HAP-1 (cell line): ENCODE measurements at regions not wholly inside any gene's neighbourhood (a gene's known extent, or its start where the extent isn't known, plus 50 kb on each side); places are given as distances from the start of the nearest gene placed in this dataset.
A peak's percentile ranks its signal among the peaks of the same experiment; 100 is the strongest.

Experiments
- DNase-seq, 2 experiments: peaks; one replicate each; pipeline ENCODE4 v3.0.0-alpha.2; 2016 to 2020; ENCODE audit warnings: low spot score in 2 of 2
- H3K27me3 ChIP-seq: fragments of 250-450 bp; sonication (Bioruptor Pico); 2 replicates; pipeline ENCODE4 v1.5.1; 2020; ENCODE audit warnings: low read depth, mild to moderate bottlenecking, moderate library complexity
- H3K36me3 ChIP-seq: fragments of 250-450 bp; sonication (Bioruptor Pico); replicated peaks from 2 replicates; pipeline ENCODE4 v1.5.1; 2020; ENCODE audit warnings: mild to moderate bottlenecking
- H3K4me1 ChIP-seq: fragments of 250-450 bp; sonication (Bioruptor Pico); 2 replicates; pipeline ENCODE4 v1.5.1; 2020; ENCODE audit warnings: mild to moderate bottlenecking
- H3K4me3 ChIP-seq: fragments of 250-450 bp; sonication (Bioruptor Pico); 2 replicates; pipeline ENCODE4 v1.5.1; 2020; ENCODE audit warnings: mild to moderate bottlenecking, moderate library complexity
- H3K9me3 ChIP-seq: fragments of 250-450 bp; sonication (Bioruptor Pico); 2 replicates; pipeline ENCODE4 v1.5.1; 2020; ENCODE audit warnings: mild to moderate bottlenecking, moderate library complexity
- in situ Hi-C: fragments of 300-500 bp; cut with MboI; formaldehyde crosslinking; loops from 3 replicates; pipeline ENCODE4 v1.14.3; 2020; ENCODE audit warnings: low sequenced_read_pairs, inconsistent platforms, mixed read lengths

DNA sequence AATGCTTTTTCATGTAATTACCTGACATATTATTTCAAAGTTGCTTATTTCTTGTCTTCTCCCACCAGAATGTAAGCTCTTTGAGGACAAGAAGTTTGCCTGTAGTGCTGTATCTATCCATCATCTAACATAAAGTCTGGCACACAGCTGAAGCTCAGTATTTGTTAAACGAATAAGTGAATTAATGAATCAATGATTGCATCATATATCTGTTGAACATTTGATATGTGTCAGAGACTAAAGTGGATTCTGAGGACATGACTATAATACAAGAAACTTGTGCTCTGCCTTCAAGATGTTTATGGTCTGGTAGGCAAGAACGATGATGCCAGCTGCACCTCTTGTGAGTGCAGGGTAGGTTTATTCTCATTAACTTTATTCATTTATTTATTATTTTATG lies 115.4 kb upstream of the SCAF11 start:
- Histone ChIP-seq H3K9me3 (no peaks in the 10 kb centered on the region), H3K27me3 (no peaks in the 10 kb centered on the region), H3K36me3 (no peaks in the 10 kb centered on the region), H3K4me3 (no peak overlapping the region), H3K4me1 (no peaks in the 10 kb centered on the region)
- in situ Hi-C loops = no loop called here
- DNase-seq = no peak

DNA sequence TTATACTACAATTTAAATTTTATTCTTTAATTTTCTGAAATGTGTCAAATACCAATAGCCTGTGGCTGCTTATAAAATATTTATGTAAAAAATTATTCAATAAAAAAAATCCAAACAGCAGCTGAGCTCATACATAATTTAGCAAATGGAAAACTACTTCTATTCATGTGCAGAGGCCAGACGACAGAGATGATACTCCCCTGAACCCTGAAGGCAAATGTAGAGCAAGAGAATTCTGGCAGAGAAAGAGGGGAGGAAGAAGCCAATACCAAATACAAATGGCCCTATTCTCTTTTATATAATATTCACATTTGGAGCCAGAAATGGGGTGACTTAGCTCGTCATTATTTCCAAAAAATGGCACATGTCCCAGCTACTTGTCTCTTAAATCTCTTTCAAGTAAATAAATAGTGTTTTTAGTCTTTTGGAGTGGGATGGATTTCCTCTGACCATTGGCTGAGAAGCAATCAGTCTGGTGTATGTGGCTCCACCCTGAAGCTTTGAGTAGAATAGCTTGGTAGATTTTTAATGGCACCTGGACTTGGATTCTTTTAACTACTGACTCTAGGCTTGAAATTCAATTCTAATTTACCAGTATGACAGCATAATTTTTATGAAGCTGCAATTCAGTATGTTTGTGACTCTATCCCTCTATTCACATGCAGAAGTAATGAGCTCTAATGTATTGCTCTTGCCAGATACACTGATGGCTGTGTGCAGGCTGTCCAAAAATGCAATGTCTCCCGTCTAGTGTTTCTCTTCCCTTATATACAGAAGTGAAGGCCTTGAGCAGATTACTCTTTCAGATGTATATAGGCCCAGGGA lies 113.4 kb upstream of the SCAF11 start:
- in situ Hi-C loops = no loop called here
- no peak overlapping the region for H3K4me3 ChIP-seq
- no peaks in the 10 kb centered on the region for H3K36me3 ChIP-seq
- H3K9me3 ChIP-seq = no peaks in the 10 kb centered on the region
- no peaks in the 10 kb centered on the region for H3K4me1 ChIP-seq
- H3K27me3 ChIP-seq = no peaks in the 10 kb centered on the region
- DNase-seq = no peak

DNA sequence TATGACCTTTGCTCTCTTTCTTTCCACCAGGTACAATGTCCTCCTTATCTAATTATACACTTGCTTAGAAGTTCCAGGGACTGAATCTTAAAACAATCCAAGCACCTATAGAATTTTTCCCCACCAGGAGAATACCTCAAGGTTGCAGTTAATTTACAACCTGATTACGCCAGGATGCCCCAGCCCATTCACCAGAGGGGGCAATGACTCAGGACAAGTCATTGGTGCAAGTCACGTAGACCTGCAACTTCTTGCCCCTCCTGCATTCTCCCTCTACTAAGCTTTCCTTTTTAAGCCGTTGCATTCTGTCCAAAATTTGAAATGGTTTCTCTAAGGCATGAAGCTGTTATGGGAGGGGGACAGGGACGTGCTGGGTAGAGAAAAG lies 111.1 kb upstream of the SCAF11 start:
- H3K4me1 ChIP-seq = no peaks in the 10 kb centered on the region
- no peaks in the 10 kb centered on the region for H3K9me3 ChIP-seq
- DNase-seq = no peak
- H3K36me3 ChIP-seq = no peaks in the 10 kb centered on the region
- H3K4me3 ChIP-seq = no peak overlapping the region
- in situ Hi-C loops = no loop called here
- H3K27me3 ChIP-seq = no peaks in the 10 kb centered on the region

DNA sequence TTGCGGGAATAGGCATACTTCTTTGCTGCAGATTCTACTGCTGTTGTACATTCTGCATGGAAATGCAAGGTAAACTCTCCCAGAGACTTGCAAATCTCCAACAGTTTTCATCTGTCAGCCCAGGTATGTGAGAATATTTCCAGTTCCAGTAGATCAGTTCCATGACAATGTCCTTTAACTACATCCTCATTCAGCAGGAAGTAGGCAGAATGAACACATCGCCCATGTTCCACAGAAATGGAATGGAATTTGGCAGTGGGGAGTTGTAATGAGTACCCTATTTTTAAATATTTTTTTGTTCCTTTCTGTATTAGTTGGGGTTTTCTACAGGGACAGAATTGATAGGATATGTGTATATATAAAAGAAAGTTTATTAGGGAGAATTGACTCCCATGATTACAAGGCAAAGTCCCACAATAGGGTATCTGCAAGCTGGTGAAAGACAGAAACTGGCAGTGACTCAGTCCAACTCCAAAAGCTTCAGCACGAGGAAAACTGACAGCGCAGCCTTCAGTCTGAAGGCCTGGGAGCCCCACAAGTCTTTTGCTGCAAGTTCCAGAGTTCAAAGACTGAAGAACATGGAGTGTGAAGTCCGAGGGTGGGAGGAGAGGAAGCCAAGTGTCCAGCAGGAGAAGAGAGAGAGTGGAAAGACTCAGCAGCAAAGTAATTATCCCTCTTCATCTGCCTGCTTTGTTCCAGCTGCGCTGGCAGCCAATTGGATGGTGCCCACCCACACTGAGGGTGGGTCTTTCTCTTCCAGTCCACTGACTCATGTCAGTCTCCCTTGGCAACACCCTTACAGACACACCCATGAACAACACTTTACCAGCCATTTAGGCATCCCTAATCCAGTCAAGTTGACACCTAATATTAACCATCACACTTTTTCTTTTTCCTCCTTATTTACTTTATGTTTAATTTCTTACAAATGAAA lies 110.4 kb upstream of the SCAF11 start:
- no peaks in the 10 kb centered on the region for H3K4me1 ChIP-seq
- in situ Hi-C loops = no loop called here
- H3K4me3 ChIP-seq = no peak overlapping the region
- no peaks in the 10 kb centered on the region for H3K36me3 ChIP-seq
- no peaks in the 10 kb centered on the region for H3K9me3 ChIP-seq
- H3K27me3 ChIP-seq = no peaks in the 10 kb centered on the region
- no peak for DNase-seq

DNA sequence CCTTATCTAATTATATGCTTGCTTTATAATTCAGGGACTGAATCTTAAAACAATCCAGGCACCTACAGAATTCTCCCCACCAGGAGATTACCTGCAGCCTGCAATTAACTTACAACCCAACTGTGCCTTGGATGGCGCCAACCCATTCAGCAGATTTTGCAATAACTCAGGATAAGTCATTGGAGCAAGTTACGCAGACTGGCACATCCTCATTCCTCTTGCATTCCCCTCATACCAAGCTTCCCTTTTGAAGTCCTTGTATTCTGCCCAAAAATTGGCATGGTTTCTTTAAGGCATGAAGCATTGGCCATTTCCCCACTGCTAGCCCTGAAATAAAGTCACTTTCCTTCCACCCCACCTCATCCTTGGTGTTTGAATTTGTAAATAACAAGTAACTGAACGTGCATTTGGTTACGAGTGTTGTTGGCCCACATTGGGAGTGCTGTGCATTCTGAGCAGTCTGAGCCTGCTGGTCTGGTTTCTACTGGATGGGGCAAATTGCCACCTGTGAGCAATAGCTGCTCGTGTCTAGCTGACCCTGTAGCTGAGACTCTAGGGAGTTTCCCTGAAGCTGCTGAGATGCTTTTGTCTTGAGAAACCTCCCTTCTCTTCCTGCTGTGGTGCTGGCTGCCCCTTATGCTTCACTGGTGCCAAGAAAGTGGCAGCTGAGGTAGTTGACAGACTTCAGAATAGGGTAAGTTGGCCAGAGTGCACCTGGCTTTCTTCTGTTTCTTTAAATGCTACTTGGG lies 99.2 kb upstream of the SCAF11 start:
- in situ Hi-C loops = no loop called here
- no peak for DNase-seq
- no peak overlapping the region for H3K4me3 ChIP-seq
- no peaks in the 10 kb centered on the region for H3K9me3 ChIP-seq
- no peaks in the 10 kb centered on the region for H3K4me1 ChIP-seq
- H3K36me3 ChIP-seq = no peaks in the 10 kb centered on the region
- no peaks in the 10 kb centered on the region for H3K27me3 ChIP-seq

DNA sequence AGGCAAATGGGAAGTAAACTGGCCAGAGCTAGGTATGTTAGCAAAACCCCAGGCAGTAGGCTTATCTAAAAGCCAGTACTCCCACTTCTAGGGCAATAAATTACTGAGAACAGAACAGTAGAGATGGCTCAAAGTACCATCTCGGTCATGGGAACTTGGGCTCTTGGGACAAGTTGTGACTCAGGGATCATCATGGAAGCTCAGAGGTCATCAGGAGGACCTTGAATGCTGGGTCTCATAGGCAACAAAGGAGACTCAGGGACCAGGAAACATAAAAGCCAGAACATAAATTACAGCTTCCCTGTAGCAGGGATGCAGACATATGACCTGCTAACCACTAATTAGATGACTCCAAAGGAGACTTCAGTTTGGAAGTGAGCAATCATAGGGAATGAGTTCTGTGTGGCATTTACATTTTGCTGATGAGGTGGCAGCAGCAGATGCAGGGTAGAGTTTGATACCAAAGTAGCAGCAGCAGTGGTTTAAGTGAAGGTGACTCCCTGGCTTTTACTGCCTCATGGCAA lies 97.6 kb upstream of the SCAF11 start:
- H3K4me1 ChIP-seq = no peaks in the 10 kb centered on the region
- no peaks in the 10 kb centered on the region for H3K27me3 ChIP-seq
- in situ Hi-C loops = no loop called here
- no peak for DNase-seq
- peaks cover 4% of the 10 kb centered on the region; the same call in 1 of the 2 replicates for H3K9me3 ChIP-seq
- no peak overlapping the region for H3K4me3 ChIP-seq
- H3K36me3 ChIP-seq = no peaks in the 10 kb centered on the region

DNA sequence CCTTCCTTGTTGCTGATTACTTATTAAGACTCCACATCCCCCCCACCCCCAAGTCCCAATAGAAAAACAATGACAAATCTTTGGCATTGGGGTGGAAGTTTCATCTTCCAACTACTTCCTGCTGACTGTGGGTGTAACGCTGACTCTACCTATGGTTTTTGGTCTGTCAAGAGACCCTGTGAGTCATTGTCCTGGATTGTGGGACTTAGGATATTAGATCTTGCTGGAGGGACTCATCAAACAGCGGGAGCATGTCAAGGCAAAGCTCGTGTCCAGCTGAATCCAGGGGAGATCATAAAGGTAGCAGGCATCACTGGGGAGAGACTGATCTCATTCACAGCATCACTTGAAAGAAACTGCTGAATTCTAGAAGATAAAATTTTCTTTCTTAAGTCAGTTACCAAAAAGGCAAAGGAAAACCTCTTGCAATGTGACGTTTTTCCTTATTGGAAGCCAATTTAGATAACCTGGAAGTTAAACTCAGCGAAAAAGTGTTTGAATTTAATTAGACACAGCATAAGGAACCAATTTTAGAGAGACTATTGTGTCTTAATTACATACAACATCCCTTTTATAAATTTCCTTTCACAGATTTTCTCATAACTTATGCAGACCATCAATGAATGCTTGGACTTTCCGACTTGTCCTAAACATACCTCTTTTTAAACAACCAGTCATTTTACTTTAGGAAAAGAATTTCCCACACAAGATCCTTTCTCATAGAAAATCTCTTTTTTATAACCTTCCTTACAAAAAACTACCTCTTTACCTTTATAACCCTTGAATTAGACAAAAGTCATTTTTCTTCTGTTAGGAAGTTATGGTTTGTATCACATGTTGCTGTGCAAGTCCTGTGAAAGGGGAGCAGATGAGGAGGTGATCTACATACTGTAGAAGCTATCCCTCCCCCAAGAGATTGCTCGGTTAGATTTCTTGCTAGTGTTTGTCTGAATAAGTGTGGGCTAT lies 94.6 kb upstream of the SCAF11 start:
- H3K36me3 ChIP-seq = no peaks in the 10 kb centered on the region
- H3K4me3 ChIP-seq = no peak overlapping the region
- H3K27me3 ChIP-seq = no peaks in the 10 kb centered on the region
- peaks cover 4% of the 10 kb centered on the region; the same call in 1 of the 2 replicates for H3K9me3 ChIP-seq
- H3K4me1 ChIP-seq = no peaks in the 10 kb centered on the region
- no peak for DNase-seq
- in situ Hi-C loops = no loop called here

DNA sequence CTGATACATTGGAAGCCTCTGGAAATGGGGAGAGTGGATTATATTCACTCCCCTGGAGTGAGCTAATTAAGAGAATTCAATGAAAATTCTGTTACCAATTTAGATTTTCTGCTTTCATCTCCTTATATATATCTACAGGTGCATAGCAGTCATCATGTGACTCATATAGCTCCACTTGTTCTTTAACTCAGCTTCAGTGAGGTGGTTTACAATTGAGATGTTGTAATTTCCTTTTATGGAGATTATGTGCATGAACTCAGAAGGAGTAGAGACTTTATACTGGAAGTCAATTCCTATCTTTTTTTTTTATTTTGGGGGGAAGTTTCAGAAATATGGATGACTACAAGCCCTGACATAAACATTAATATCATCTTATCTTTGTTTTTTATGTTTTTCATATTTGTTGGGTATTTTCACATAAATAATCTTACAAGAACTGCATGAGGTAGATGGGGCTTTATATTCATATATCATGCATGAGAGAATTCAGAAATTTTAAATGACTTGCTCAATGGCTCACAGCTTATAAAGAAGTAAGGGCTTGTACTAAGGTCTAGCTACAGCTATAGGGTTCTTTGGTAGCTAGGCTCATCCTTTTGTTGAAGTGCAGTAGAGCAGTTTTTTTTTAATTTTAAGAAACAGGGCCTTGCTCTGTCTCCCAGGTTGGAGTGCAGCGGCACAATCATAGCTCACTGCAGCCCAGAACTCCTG lies 92.3 kb upstream of the SCAF11 start:
- Histone ChIP-seq H3K4me1 (no peaks in the 10 kb centered on the region), H3K27me3 (no peaks in the 10 kb centered on the region), H3K4me3 (no peak overlapping the region), H3K36me3 (no peaks in the 10 kb centered on the region), H3K9me3 (peaks cover 4% of the 10 kb centered on the region; the same call in 1 of the 2 replicates)
- in situ Hi-C loops = no loop called here
- no peak for DNase-seq

DNA sequence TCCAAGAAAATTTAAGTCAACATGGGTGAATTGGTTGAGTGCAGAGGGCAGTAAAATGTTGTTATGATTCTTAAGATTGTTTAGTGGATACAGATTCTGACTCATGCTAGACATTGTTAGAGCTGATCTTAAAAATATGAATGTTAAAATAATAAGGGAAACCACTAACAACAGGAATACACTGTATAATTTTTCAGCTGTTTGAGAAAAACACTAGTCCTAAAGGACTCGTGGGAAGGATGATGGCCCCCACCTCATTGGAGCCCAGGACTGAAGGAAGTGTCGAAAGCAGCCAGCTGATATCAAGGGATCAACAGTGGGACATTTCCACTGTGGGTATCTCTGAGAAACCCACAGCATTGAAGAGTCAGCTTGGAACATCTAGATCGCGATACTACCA lies 82.9 kb upstream of the SCAF11 start:
- Histone ChIP-seq H3K9me3 (no peaks in the 10 kb centered on the region), H3K4me3 (no peak overlapping the region), H3K36me3 (no peaks in the 10 kb centered on the region), H3K27me3 (peaks cover 3% of the 10 kb centered on the region; the same call in 1 of the 2 replicates), H3K4me1 (peaks cover 4% of the 10 kb centered on the region; the same call in 1 of the 2 replicates)
- DNase-seq = no peak
- in situ Hi-C loops = no loop called here

DNA sequence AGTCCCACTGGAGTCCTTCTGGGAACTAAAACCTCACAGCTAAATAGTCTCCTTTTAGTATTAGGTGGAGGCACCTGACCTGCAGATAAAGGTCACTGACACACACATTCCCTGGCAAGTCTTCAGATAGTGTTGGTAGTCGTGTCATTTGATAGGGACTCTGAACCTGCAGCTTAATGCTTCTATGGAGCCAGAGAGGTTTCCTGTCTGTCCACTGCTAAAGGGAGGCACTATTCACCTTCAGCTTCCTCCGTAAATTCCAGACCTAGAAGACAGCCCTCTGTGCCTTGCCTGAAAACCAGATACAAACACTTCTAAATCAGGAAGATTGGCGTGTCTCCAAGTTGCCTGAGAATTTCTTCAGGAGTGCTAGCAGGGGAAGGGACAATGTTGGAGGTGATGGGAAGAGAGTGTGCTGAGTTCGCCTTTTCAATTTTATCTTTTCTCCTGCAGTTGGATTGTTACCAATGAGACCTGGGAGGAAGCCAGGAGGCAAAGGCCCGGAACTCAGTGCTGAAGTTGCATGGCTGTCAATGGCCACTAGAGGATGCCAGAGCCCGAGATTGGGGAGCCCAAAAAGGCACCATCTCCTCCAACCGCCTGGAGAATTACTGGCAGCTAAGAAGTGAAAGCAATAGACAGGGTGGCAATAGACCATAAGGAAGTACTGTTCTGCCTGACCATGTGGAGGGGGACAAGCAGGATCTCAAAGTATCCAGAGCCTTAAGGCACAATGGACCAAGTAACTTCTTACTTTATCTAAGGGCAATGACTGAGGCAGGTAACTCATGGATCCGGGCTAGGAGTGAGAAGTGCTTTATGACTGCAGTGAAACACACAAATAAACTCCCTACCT lies 81.6 kb upstream of the SCAF11 start:
- H3K4me3 ChIP-seq = no peak overlapping the region
- H3K4me1 ChIP-seq = peaks cover 4% of the 10 kb centered on the region; the same call in 1 of the 2 replicates
- no peaks in the 10 kb centered on the region for H3K9me3 ChIP-seq
- in situ Hi-C loops = no loop called here
- H3K27me3 ChIP-seq = peaks cover 9% of the 10 kb centered on the region; the same call in 1 of the 2 replicates
- peak; percentile 34 to 73 for DNase-seq
- no peaks in the 10 kb centered on the region for H3K36me3 ChIP-seq

DNA sequence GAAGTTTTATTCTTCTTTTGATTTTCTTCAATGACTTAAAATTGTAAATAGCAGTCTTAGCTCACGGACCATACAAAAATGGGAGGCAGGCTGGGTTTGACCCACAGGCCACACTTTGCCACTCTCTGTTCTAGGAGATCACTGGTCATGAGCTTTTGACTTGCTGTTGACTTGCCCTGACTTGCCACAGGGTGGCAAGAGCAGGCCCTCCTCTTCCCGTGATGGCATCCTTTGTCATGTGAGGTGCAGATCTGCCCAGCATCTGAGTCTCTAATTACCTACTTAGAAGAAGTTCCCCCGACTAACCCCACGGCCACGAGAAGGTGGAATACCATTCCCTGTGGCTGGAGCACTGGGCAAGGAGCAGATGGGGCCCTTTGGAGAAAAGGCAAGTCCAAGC lies 81.0 kb upstream of the SCAF11 start:
- Histone ChIP-seq H3K4me3 (no peak overlapping the region), H3K4me1 (peaks cover 4% of the 10 kb centered on the region; the same call in 1 of the 2 replicates), H3K36me3 (no peaks in the 10 kb centered on the region), H3K27me3 (peaks cover 9% of the 10 kb centered on the region; the same call in 1 of the 2 replicates), H3K9me3 (no peaks in the 10 kb centered on the region)
- DNase-seq = no peak
- in situ Hi-C loops = no loop called here
